ENCODE measurements at regions not wholly inside any gene's neighbourhood (a gene's known extent, or its start where the extent isn't known, plus 50 kb on each side); places are given as distances from the start of the nearest gene placed in this dataset.

DNA sequence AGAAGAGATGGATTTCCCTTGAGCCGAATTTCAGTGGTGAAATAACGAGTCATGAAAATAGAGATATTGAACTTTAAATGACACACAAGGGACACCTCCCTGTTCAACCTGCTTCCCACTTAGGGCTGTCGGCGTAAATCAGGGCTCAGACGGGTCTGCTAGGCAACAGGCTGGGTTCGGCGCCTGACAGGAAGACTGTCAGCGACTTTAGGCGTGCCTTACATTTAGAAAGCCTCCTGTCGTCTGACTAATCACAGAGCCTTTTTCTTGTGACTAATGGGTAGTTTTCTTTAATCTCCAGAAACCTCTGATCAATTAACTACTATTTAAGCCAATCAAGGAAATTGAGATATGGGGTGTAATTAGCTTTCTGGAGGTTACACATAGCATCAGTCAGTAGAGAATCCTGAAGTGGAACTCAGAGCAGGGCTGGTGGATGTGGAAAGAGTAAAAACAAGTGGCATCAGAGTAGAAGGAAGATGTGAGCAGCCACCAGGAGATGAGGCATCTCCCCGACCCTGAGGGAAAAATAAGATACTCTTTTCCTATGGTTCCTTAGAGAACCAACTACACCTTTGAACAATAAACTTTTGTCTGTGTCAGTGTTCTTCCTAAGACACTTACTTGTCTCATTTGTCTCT, 86.2 kb upstream of the HS3ST1 start:
- in situ Hi-C loops (cut with MboI; ENCODE audit: low sequenced_read_pairs) (no loop called here), dilution Hi-C loops (cut with HindIII; ENCODE audit: low sequenced_read_pairs, unreplicated experiment) (no loop called here), intact Hi-C loops (cut with micrococcal nuclease) (no loop called here)
- no peaks in the 10 kb centered on the region for H3K9me3 ChIP-seq (ENCODE audit: control insufficient read depth, insufficient read depth, low read length)
- no peak overlapping the region for H3K56ac ChIP-seq (ENCODE audit: extremely low read depth, insufficient read depth, low read length)
- no peaks in the 10 kb centered on the region for H3K36me3 ChIP-seq (ENCODE audit: control insufficient read depth, insufficient read depth, low read length)
- ATAC-seq (ENCODE audit: low read depth) (no peak), DNase-seq (no peak)
- no peak overlapping the region for H2BK20ac ChIP-seq (ENCODE audit: low read depth, low read length)
- no peak for TF ChIP-seq CEBPB (IDR thresholded peaks at IDR 0.05; ENCODE audit: low read depth, low read length)
- no peak for TF ChIP-seq CHD1 (IDR thresholded peaks at IDR 0.05; ENCODE audit: low read depth, low read length)
- TF ChIP-seq SMC3 (IDR thresholded peaks at IDR 0.05; ENCODE audit: low read depth, low read length), result no peak
- TF ChIP-seq RAD21 (IDR thresholded peaks at IDR 0.05; ENCODE audit: low read length), result no peak
- TF ChIP-seq, protein P1, sequence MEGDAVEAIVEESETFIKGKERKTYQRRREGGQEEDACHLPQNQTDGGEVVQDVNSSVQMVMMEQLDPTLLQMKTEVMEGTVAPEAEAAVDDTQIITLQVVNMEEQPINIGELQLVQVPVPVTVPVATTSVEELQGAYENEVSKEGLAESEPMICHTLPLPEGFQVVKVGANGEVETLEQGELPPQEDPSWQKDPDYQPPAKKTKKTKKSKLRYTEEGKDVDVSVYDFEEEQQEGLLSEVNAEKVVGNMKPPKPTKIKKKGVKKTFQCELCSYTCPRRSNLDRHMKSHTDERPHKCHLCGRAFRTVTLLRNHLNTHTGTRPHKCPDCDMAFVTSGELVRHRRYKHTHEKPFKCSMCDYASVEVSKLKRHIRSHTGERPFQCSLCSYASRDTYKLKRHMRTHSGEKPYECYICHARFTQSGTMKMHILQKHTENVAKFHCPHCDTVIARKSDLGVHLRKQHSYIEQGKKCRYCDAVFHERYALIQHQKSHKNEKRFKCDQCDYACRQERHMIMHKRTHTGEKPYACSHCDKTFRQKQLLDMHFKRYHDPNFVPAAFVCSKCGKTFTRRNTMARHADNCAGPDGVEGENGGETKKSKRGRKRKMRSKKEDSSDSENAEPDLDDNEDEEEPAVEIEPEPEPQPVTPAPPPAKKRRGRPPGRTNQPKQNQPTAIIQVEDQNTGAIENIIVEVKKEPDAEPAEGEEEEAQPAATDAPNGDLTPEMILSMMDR (conservative IDR thresholded peaks at IDR 0.05; ENCODE audit: low read depth, low read length), result no peak
- TF ChIP-seq RFX5 (IDR thresholded peaks at IDR 0.05; ENCODE audit: low read depth, low read length), result no peak
- no peak overlapping the region for H3K27ac ChIP-seq (ENCODE audit: insufficient read depth, low read length)
- H3K4me2 ChIP-seq (ENCODE audit: low read depth, low read length), result no peak overlapping the region
- no peaks in the 10 kb centered on the region for H3K4me1 ChIP-seq (ENCODE audit: control insufficient read depth, insufficient read depth, low read length)
- H3K9me1 ChIP-seq (ENCODE audit: insufficient read depth, low read length), result no peaks in the 10 kb centered on the region
- no peak overlapping the region for H3K23ac ChIP-seq (ENCODE audit: low read depth, low read length)
- H3K27me3 ChIP-seq (ENCODE audit: control insufficient read depth, insufficient read depth, low read length), result no peaks in the 10 kb centered on the region; the same call in none of the 2 replicates
- H3K4ac ChIP-seq (ENCODE audit: low read depth, low read length), result no peak overlapping the region
- H2AK9ac ChIP-seq (replicated peaks; ENCODE audit: low read depth, low read length, poor library complexity), result no peak overlapping the region
- no TSS peak for BruUV-seq (replicated peaks)
- no peaks in the 10 kb centered on the region for H3K79me1 ChIP-seq (ENCODE audit: low read depth in 1 of 2, low read length in 2 of 2)
- POLR2A ChIA-PET (ENCODE audit: unreplicated experiment), result no interaction called here
- H3K18ac ChIP-seq (ENCODE audit: low read depth, low read length), result no peak overlapping the region
- no peak overlapping the region for H2BK15ac ChIP-seq (ENCODE audit: low read depth, low read length)
- H2BK5ac ChIP-seq (ENCODE audit: low read depth, low read length, poor library complexity, severe bottlenecking), result no peak overlapping the region
- no peak overlapping the region for H2BK120ac ChIP-seq (ENCODE audit: low read depth, low read length)
- H4K91ac ChIP-seq (ENCODE audit: insufficient read depth, low read depth, low read length), result no peak overlapping the region
- CTCF ChIA-PET, result no interaction called here
- no peak overlapping the region for H4K5ac ChIP-seq (ENCODE audit: low read depth, low read length)
- no peak overlapping the region for H3K9ac ChIP-seq (ENCODE audit: low read depth, low read length)
- no peak overlapping the region for H2AK5ac ChIP-seq (ENCODE audit: low read depth, low read length)
- no peak overlapping the region for H2AFZ ChIP-seq (replicated peaks; ENCODE audit: low read length, poor library complexity)
- no peak overlapping the region for H4K8ac ChIP-seq (ENCODE audit: low read depth in 2 of 2, low read length in 2 of 2)
- H3K4me3 ChIP-seq (ENCODE audit: insufficient read depth, low read depth, low read length), result no peak overlapping the region
- H3K14ac ChIP-seq (replicated peaks; ENCODE audit: low read depth, low read length), result no peak overlapping the region
- WGBS, 2 experiments (ENCODE audit: extremely low coverage in 2 of 2, insufficient read length in 1 of 2), result no CpG with 5 or more reads among the region's 11 CpGs
- no peaks in the 10 kb centered on the region for H4K20me1 ChIP-seq (ENCODE audit: insufficient read depth, low read length)
